Upper lobe of right lung (tissue), 1 donor: ENCODE measurements at regions not wholly inside any gene's neighbourhood (a gene's known extent, or its start where the extent isn't known, plus 50 kb on each side); places are given as distances from the start of the nearest gene placed in this dataset.

Source experiments
- ATAC-seq: fragments of 200-7000 bp; cut with Tn5 transposase; one replicate; pipeline ENCODE4 v1.9.1; 2020; ENCODE audit warnings: mild to moderate bottlenecking, moderate library complexity
- DNase-seq: peaks from one replicate; pipeline ENCODE4 v3.0.0-alpha.2; 2020
- H3K27ac ChIP-seq: fragments of 200-600 bp; one replicate; pipeline ENCODE4 v1.8.0; 2022
- H3K27me3 ChIP-seq: fragments of 200-600 bp; one replicate; pipeline ENCODE4 v1.8.0; 2022; ENCODE audit warnings: mild to moderate bottlenecking
- H3K36me3 ChIP-seq: fragments of 200-600 bp; one replicate; pipeline ENCODE4 v1.8.0; 2022
- H3K4me1 ChIP-seq: fragments of 200-600 bp; one replicate; pipeline ENCODE4 v1.8.0; 2022
- H3K4me3 ChIP-seq: fragments of 200-600 bp; one replicate; pipeline ENCODE4 v1.8.0; 2022; ENCODE audit warnings: mild to moderate bottlenecking
- H3K9me3 ChIP-seq: fragments of 200-600 bp; one replicate; pipeline ENCODE4 v1.8.0; 2022
- CTCF ChIP-seq: fragments of 200-600 bp; IDR thresholded peaks from one replicate; pipeline ENCODE4 v1.8.0; 2022; ENCODE audit warnings: antibody characterized with exemption
- intact Hi-C: fragments of 100-400 bp; cut with DNase I; formaldehyde crosslinking; loops from one replicate; pipeline ENCODE4 v1.11.0; 2022
- donor health status: DM: no; HTN: yes; CAD: no; lungs with severe emphysema.

- no peaks in the 10 kb centered on the region for H3K9me3 ChIP-seq
- H3K4me3 ChIP-seq = no peak overlapping the region
- intact Hi-C loops = no loop called here
- H3K27ac ChIP-seq = no peak overlapping the region
- DNase-seq (no peak), ATAC-seq (no peak)
- peaks cover 14% of the 10 kb centered on the region for H3K4me1 ChIP-seq
- no peaks in the 10 kb centered on the region for H3K36me3 ChIP-seq
- TF ChIP-seq CTCF = no peak
- no peaks in the 10 kb centered on the region for H3K27me3 ChIP-seq
These were observed 586.9 kb downstream of the TLE4 start for GRCh38 chr9:80158554-80159170.

GRCh38 chr9:80158131-80158530, 586.4 kb downstream of the TLE4 start:
- H3K27ac ChIP-seq = no peak overlapping the region
- peaks cover 14% of the 10 kb centered on the region for H3K4me1 ChIP-seq
- H3K36me3 ChIP-seq = no peaks in the 10 kb centered on the region
- H3K4me3 ChIP-seq = no peak overlapping the region
- H3K27me3 ChIP-seq = no peaks in the 10 kb centered on the region
- ATAC-seq = no peak
- no peak for DNase-seq
- intact Hi-C loops = no loop called here
- H3K9me3 ChIP-seq = no peaks in the 10 kb centered on the region
- no peak for TF ChIP-seq CTCF

GRCh38 chr9:80157561-80157983, 585.8 kb downstream of the TLE4 start:
- ATAC-seq (no peak), DNase-seq (no peak)
- no peak for TF ChIP-seq CTCF

GRCh38 chr9:80156756-80157472, 585.1 kb downstream of the TLE4 start:
- H3K9me3 ChIP-seq = no peaks in the 10 kb centered on the region
- intact Hi-C loops = no loop called here
- DNase-seq = no peak

More at GRCh38 chr9:80157561-80157983, 585.8 kb downstream of the TLE4 start:
- no peak overlapping the region for H3K27ac ChIP-seq
- no peaks in the 10 kb centered on the region for H3K36me3 ChIP-seq
- H3K9me3 ChIP-seq = no peaks in the 10 kb centered on the region
- no peak overlapping the region for H3K4me3 ChIP-seq
- no peaks in the 10 kb centered on the region for H3K27me3 ChIP-seq
- intact Hi-C loops = no loop called here
- peaks cover 14% of the 10 kb centered on the region for H3K4me1 ChIP-seq

GRCh38 chr9:80156262-80156661, 584.5 kb downstream of the TLE4 start:
- Histone ChIP-seq H3K4me3 (no peak overlapping the region), H3K27me3 (no peaks in the 10 kb centered on the region), H3K4me1 (peaks cover 14% of the 10 kb centered on the region), H3K9me3 (no peaks in the 10 kb centered on the region), H3K36me3 (no peaks in the 10 kb centered on the region), H3K27ac (no peak overlapping the region)
- ATAC-seq (no peak), DNase-seq (no peak)
- no peak for TF ChIP-seq CTCF
- intact Hi-C loops = no loop called here

More at GRCh38 chr9:80156756-80157472, 585.1 kb downstream of the TLE4 start:
- Histone ChIP-seq H3K36me3 (no peaks in the 10 kb centered on the region), H3K4me3 (no peak overlapping the region), H3K27ac (no peak overlapping the region), H3K27me3 (no peaks in the 10 kb centered on the region), H3K4me1 (peaks cover 14% of the 10 kb centered on the region)
- no peak for TF ChIP-seq CTCF
- ATAC-seq = no peak
